Endothelial cell of umbilical vein (primary cell): ENCODE measurements at regions not wholly inside any gene's neighbourhood (a gene's known extent, or its start where the extent isn't known, plus 50 kb on each side); places are given as distances from the start of the nearest gene placed in this dataset.
A peak's percentile ranks its signal among the peaks of the same experiment; 100 is the strongest.

Experiments
- BruUV-seq: library from RNA; stranded (reverse); fragments of 400-500 nt; replicated peaks from 2 replicates; lab custom pipeline; 2021; lab: Mats Ljungman, UMichigan
- CTCF ChIA-PET: fragments of 300-600, 350-600 bp; sonication (Branson Sonifier 250); formaldehyde crosslinking; loops from one replicate; lab custom pipeline; 2021; ENCODE audit warnings: antibody characterized with exemption, inconsistent platforms; lab: Charles Lee
- POLR2A ChIA-PET: fragments of 300-600, 350-600 bp; sonication (Branson Sonifier 250); formaldehyde crosslinking; loops from one replicate; lab custom pipeline; 2021; ENCODE audit warnings: antibody characterized with exemption, inconsistent platforms; lab: Charles Lee
- DNase-seq: peaks from one replicate; pipeline ENCODE4 v3.0.0-alpha.2; 2011; ENCODE audit warnings: low read depth, low spot score
- FAIRE-seq: peaks from 2 replicates; lab custom pipeline; 2011; peaks lifted over from hg19 to GRCh38; lab: Jason Lieb, UNC
- H2AFZ ChIP-seq: 2 replicates; pipeline ENCODE4 v1.6.0; 2012; ENCODE audit warnings: low read depth, low read length, control low read depth, inconsistent platforms
- H3K27ac ChIP-seq: 2 replicates; pipeline ENCODE4 v1.5.1; 2011; ENCODE audit warnings: low read depth, mild to moderate bottlenecking, control low read depth, low read length, moderate library complexity; ENCODE audit not compliant: insufficient read depth
- H3K27me3 ChIP-seq, 2 experiments: 2 replicates each; pipeline versions ENCODE4 v1.6.0 to v1.6.1; 2011; ENCODE audit warnings: low read length in 2 of 2, mixed read lengths in 1 of 2; ENCODE audit not compliant: control insufficient read depth in 2 of 2, insufficient read depth in 2 of 2
- H3K36me3 ChIP-seq, 2 experiments: 2 replicates in 1 of 2; 3 replicates in 1 of 2; pipeline ENCODE4 v1.5.1; 2011; ENCODE audit warnings: low read length in 2 of 2, mild to moderate bottlenecking in 1 of 2, moderate library complexity in 1 of 2; ENCODE audit not compliant: control insufficient read depth in 2 of 2, insufficient read depth in 2 of 2; ENCODE audit errors: extremely low read depth in 1 of 2
- H3K4me1 ChIP-seq: 3 replicates; pipeline ENCODE4 v1.5.1; 2011; ENCODE audit warnings: mild to moderate bottlenecking, low read length; ENCODE audit not compliant: control insufficient read depth, insufficient read depth; ENCODE audit errors: extremely low read depth
- H3K4me2 ChIP-seq: 2 replicates; pipeline ENCODE4 v1.6.1; 2011; ENCODE audit warnings: low read length, control low read depth, mixed read lengths; ENCODE audit not compliant: insufficient read depth
- H3K4me3 ChIP-seq, 3 experiments: fragments of 200-600 bp in 1 of 3; sonication (generic), shearing (Covaris generic) in 1 of 3; replicated peaks in 1 of 3; 2 replicates each; pipeline ENCODE4 v1.5.1; 2011 to 2016; ENCODE audit warnings: control low read depth in 3 of 3, low read length in 3 of 3, mild to moderate bottlenecking in 2 of 3, inconsistent platforms in 1 of 3, low read depth in 1 of 3, moderate library complexity in 1 of 3; ENCODE audit not compliant: insufficient read depth in 1 of 3
- H3K79me2 ChIP-seq: 2 replicates; pipeline ENCODE4 v1.6.0; 2012; ENCODE audit warnings: low read length, inconsistent platforms; ENCODE audit not compliant: control insufficient read depth, insufficient read depth
- H3K9ac ChIP-seq: replicated peaks from 2 replicates; pipeline ENCODE3; 2011; ENCODE audit warnings: low read length, control low read depth; ENCODE audit not compliant: insufficient read depth; ENCODE audit errors: extremely low read depth
- H3K9me1 ChIP-seq: replicated peaks from 3 replicates; pipeline ENCODE4 v1.6.0; 2011; ENCODE audit warnings: mild to moderate bottlenecking, low read length; ENCODE audit not compliant: control insufficient read depth, insufficient read depth; ENCODE audit errors: extremely low read depth
- H3K9me3 ChIP-seq: replicated peaks from 2 replicates; pipeline ENCODE4 v1.5.1; 2012; ENCODE audit warnings: low read length, inconsistent platforms; ENCODE audit not compliant: control insufficient read depth, insufficient read depth
- H4K20me1 ChIP-seq: replicated peaks from 2 replicates; pipeline ENCODE3; 2011; ENCODE audit warnings: mild to moderate bottlenecking, low read length; ENCODE audit not compliant: control insufficient read depth, insufficient read depth; ENCODE audit errors: extremely low read depth
- CTCF ChIP-seq, 2 donors: IDR thresholded peaks; 1 replicate in 1 of 2; 2 replicates in 1 of 2; pipeline ENCODE4 v1.5.1; 2011; ENCODE audit warnings: low read length in 2 of 2, mild to moderate bottlenecking in 2 of 2, moderate library complexity in 2 of 2, control low read depth in 1 of 2, inconsistent platforms in 1 of 2, low read depth in 1 of 2; ENCODE audit not compliant: insufficient read depth in 1 of 2; ENCODE audit errors: extremely low read depth in 1 of 2
- EZH2 ChIP-seq: IDR thresholded peaks from 2 replicates; pipeline ENCODE4 v1.6.1; 2012; ENCODE audit warnings: borderline replicate concordance, low read depth, mild to moderate bottlenecking, moderate library complexity, low read length, inconsistent platforms; ENCODE audit not compliant: severe bottlenecking
- FOS ChIP-seq: IDR thresholded peaks from 2 replicates; pipeline ENCODE4 v1.6.1; 2011; ENCODE audit warnings: mild to moderate bottlenecking, low read length, moderate library complexity, borderline replicate concordance; ENCODE audit not compliant: insufficient read depth
- GATA2 ChIP-seq: IDR thresholded peaks from 2 replicates; pipeline ENCODE4 v1.7.0; 2011; ENCODE audit warnings: low read depth, mild to moderate bottlenecking, moderate library complexity, mixed read lengths, low read length; ENCODE audit not compliant: insufficient read length, insufficient read depth
- JUN ChIP-seq: IDR thresholded peaks from 2 replicates; pipeline ENCODE4 v1.6.1; 2011; ENCODE audit warnings: borderline replicate concordance, low read depth; ENCODE audit not compliant: insufficient read length, insufficient read depth
- MYC ChIP-seq: IDR thresholded peaks from one replicate; pipeline ENCODE4 v1.6.1; 2011; ENCODE audit warnings: mild to moderate bottlenecking, low read depth, low read length
- POLR2A ChIP-seq: IDR thresholded peaks from 2 replicates; pipeline ENCODE4 v1.6.1; 2012; ENCODE audit warnings: low read depth, mild to moderate bottlenecking, control low read depth, low read length
- POLR2AphosphoS5 ChIP-seq: IDR thresholded peaks from 2 replicates; pipeline ENCODE4 v1.6.1; 2012; ENCODE audit warnings: low read depth, mild to moderate bottlenecking, control low read depth, low read length, moderate library complexity; ENCODE audit not compliant: insufficient read depth
- dilution Hi-C: fragments of 300-500 bp; cut with MboI; formaldehyde crosslinking; loops from one replicate; pipeline ENCODE4 v1.15.0; 2019; ENCODE audit warnings: low sequenced_read_pairs; ENCODE audit not compliant: extremely low pct_ligation_motif_present
- intact Hi-C: fragments of 100-400 bp; cut with micrococcal nuclease; formaldehyde crosslinking; loops from one replicate; pipeline ENCODE4 v1.10.0; 2022
- TF ChIP-seq, protein P1 (sequence below): IDR thresholded peaks from 2 replicates; pipeline ENCODE4 v1.6.1; 2011; ENCODE audit not compliant: insufficient read depth, insufficient read length

DNA sequence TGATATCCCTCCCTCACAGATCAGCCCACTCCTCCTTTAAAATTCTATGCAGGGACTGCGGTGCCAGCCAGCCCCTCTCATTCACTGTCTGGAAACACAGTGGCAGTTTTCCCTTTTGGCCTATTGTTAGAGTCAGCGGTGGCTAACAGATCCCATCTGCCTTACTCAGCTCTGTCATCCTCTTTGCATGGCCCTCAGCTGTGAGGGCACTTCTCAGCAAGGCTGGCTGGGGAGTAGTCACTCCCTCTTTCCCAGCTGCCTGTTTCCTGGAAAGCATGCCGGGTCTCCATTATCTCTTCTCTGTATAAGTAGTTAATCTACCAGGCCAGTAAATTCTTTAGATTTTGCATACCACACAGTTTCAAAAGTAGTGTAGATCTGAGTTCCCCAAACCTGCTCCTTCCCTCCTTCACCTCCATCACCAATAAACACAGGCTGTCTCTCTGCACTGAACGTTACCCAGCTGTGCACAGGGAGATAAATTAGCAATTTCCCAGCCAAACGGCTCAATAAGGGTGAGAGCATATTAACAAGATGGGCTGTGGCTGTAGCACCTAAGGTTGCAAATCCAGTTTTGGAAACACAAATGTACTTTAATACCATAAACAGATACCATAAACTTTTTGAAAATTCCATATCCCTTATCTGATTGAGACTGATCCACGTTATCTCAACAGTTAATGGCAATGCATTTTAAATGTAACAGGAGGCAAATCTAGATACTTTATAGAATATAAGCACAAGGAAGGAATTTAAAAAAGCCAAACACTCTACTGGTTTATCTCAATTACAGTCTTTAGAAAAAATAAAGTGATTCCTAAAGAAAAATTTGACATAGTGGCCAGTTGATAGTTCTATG, 229.3 kb downstream of the ANKRD50 start:
- Histone ChIP-seq H3K4me3 (no peak overlapping the region), H3K79me2 (no peaks in the 10 kb centered on the region), H3K9me3 (no peaks in the 10 kb centered on the region), H3K4me2 (no peak overlapping the region), H3K36me3 (no peaks in the 10 kb centered on the region), H3K9ac (no peak overlapping the region), H3K9me1 (no peaks in the 10 kb centered on the region), H2AFZ (peak overlapping the region; percentile 60), H3K27ac (no peak overlapping the region), H3K4me1 (peaks cover 19% of the 10 kb centered on the region), H4K20me1 (no peaks in the 10 kb centered on the region), H3K27me3 (no peaks in the 10 kb centered on the region)
- no peak for TF ChIP-seq CTCF (IDR thresholded peaks at IDR 0.05; ENCODE audit: extremely low read depth in 1 of 2, insufficient read depth in 1 of 2, low read depth in 1 of 2, low read length in 2 of 2)
- no peak for TF ChIP-seq EZH2
- no peak for TF ChIP-seq GATA2
- CTCF ChIA-PET: no interaction called here
- no TSS peak for BruUV-seq
- peak; percentile 44 for DNase-seq
- intact Hi-C loops (no loop called here), dilution Hi-C loops (no loop called here)
- POLR2A ChIA-PET: no interaction called here
- no peak for FAIRE-seq

DNA sequence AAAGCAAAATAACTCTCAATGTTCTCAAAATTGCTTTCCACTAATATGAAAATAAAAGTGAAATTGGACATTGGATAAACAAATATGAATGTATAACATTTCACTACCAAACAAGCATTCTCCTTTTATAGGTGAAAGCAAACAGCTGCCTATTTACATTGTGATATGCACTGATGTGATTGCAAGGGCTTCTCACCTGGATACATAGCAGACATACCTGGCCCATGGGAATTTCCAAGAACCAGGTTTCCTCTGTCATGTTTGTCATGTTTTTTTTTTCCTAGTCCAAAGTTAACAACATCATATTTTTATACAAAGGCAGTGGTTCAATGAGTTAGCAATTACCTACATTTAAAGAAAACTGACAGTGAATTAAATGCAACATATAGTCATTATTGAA, 228.5 kb downstream of the ANKRD50 start:
- intact Hi-C loops: no loop called here
- no peak for FAIRE-seq

More for the DNA sequence above, 228.5 kb downstream of the ANKRD50 start:
- H3K36me3 ChIP-seq: no peaks in the 10 kb centered on the region
- H3K9me3 ChIP-seq: no peaks in the 10 kb centered on the region
- H4K20me1 ChIP-seq: no peaks in the 10 kb centered on the region
- no peak for DNase-seq
- TF ChIP-seq FOS (no peak), GATA2 (no peak), MYC (no peak), POLR2AphosphoS5 (no peak), CTCF (IDR thresholded peaks at IDR 0.05; ENCODE audit: extremely low read depth in 1 of 2, insufficient read depth in 1 of 2, low read depth in 1 of 2, low read length in 2 of 2) (no peak), JUN (no peak), POLR2A (no peak), EZH2 (no peak)
- TF ChIP-seq, protein P1, sequence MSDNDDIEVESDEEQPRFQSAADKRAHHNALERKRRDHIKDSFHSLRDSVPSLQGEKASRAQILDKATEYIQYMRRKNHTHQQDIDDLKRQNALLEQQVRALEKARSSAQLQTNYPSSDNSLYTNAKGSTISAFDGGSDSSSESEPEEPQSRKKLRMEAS: no peak
- H3K9ac ChIP-seq: no peak overlapping the region
- POLR2A ChIA-PET: no interaction called here
- no TSS peak for BruUV-seq
- no peak overlapping the region for H2AFZ ChIP-seq
- no peaks in the 10 kb centered on the region for H3K27me3 ChIP-seq
- H3K27ac ChIP-seq: no peak overlapping the region
- no peak overlapping the region for H3K4me3 ChIP-seq
- peaks cover 13% of the 10 kb centered on the region for H3K4me1 ChIP-seq
- dilution Hi-C loops: no loop called here
- CTCF ChIA-PET: interaction anchor here (1.1 kb wide), 1 partner anchor 53 kb away, joined by 3 read pairs; no protein-coding TSS in a partner anchor
- no peaks in the 10 kb centered on the region for H3K79me2 ChIP-seq
- no peaks in the 10 kb centered on the region for H3K9me1 ChIP-seq
- no peak overlapping the region for H3K4me2 ChIP-seq
